ENCODE measurements at regions not wholly inside any gene's neighbourhood (a gene's known extent, or its start where the extent isn't known, plus 50 kb on each side); places are given as distances from the start of the nearest gene placed in this dataset.
"Not testable (repeated sequence)": the region's sequence is repeated elsewhere in the genome, so short reads cannot be mapped to it uniquely, and the experiment has no call there.

GRCh38 chr3:184489268-184489841, 72.2 kb upstream of the EPHB3 start:
- no peak overlapping the region for H3K4me3 ChIP-seq (ENCODE audit: low read depth in 1 of 2, low read length in 2 of 2)
- H3K27me3 ChIP-seq (ENCODE audit: control insufficient read depth in 1 of 2, insufficient read depth in 2 of 2, low read length in 2 of 2): peaks cover 35 to 52% of the 10 kb centered on the region in 2 donors
- no peaks in the 10 kb centered on the region for H3K36me3 ChIP-seq (ENCODE audit: control insufficient read depth in 1 of 2, insufficient read depth in 2 of 2, low read length in 2 of 2)
- no peak overlapping the region for H3K27ac ChIP-seq (ENCODE audit: low read depth, low read length)
- H3K4me1 ChIP-seq (ENCODE audit: control insufficient read depth in 1 of 2, insufficient read depth in 2 of 2, low read length in 2 of 2): peaks cover 4 to 11% of the 10 kb centered on the region in 2 donors
- H3K9ac ChIP-seq (ENCODE audit: low read depth in 1 of 2, low read length in 2 of 2): no peak overlapping the region
- H3K9me3 ChIP-seq (ENCODE audit: control insufficient read depth in 1 of 2, low read length in 2 of 2): no peaks in the 10 kb centered on the region

GRCh38 chr3:184491011-184491576, 70.5 kb upstream of the EPHB3 start:
- Histone ChIP-seq H3K9ac (ENCODE audit: low read depth in 1 of 2, low read length in 2 of 2) (no peak overlapping the region), H3K4me3 (ENCODE audit: low read depth in 1 of 2, low read length in 2 of 2) (no peak overlapping the region), H3K27me3 (ENCODE audit: control insufficient read depth in 1 of 2, insufficient read depth in 2 of 2, low read length in 2 of 2) (peaks cover 35 to 55% of the 10 kb centered on the region in 2 donors), H3K9me3 (ENCODE audit: control insufficient read depth in 1 of 2, low read length in 2 of 2) (no peaks in the 10 kb centered on the region), H3K27ac (ENCODE audit: low read depth, low read length) (no peak overlapping the region), H3K36me3 (ENCODE audit: control insufficient read depth in 1 of 2, insufficient read depth in 2 of 2, low read length in 2 of 2) (no peaks in the 10 kb centered on the region), H3K4me1 (ENCODE audit: control insufficient read depth in 1 of 2, insufficient read depth in 2 of 2, low read length in 2 of 2) (peaks cover 4 to 11% of the 10 kb centered on the region in 2 donors)

GRCh38 chr3:184491867-184492615, 69.5 kb upstream of the EPHB3 start:
- H3K4me1 ChIP-seq (ENCODE audit: control insufficient read depth in 1 of 2, insufficient read depth in 2 of 2, low read length in 2 of 2): peaks cover 4 to 11% of the 10 kb centered on the region in 2 donors
- no peaks in the 10 kb centered on the region for H3K9me3 ChIP-seq (ENCODE audit: control insufficient read depth in 1 of 2, low read length in 2 of 2)
- H3K36me3 ChIP-seq (ENCODE audit: control insufficient read depth in 1 of 2, insufficient read depth in 2 of 2, low read length in 2 of 2): no peaks in the 10 kb centered on the region
- no peak overlapping the region for H3K27ac ChIP-seq (ENCODE audit: low read depth, low read length)
- H3K27me3 ChIP-seq (ENCODE audit: control insufficient read depth in 1 of 2, insufficient read depth in 2 of 2, low read length in 2 of 2): peaks cover 39 to 55% of the 10 kb centered on the region in 2 donors
- no peak overlapping the region for H3K9ac ChIP-seq (ENCODE audit: low read depth in 1 of 2, low read length in 2 of 2)
- H3K4me3 ChIP-seq (ENCODE audit: low read depth in 1 of 2, low read length in 2 of 2): peak overlapping the region in 1 of 2 donors; percentile 55

GRCh38 chr3:184496933-184497332, 64.7 kb upstream of the EPHB3 start:
- Histone ChIP-seq H3K27ac (ENCODE audit: low read depth, low read length) (no peak overlapping the region), H3K9ac (ENCODE audit: low read depth in 1 of 2, low read length in 2 of 2) (no peak overlapping the region), H3K36me3 (ENCODE audit: control insufficient read depth in 1 of 2, insufficient read depth in 2 of 2, low read length in 2 of 2) (no peaks in the 10 kb centered on the region), H3K27me3 (ENCODE audit: control insufficient read depth in 1 of 2, insufficient read depth in 2 of 2, low read length in 2 of 2) (peaks cover 22 to 25% of the 10 kb centered on the region in 2 donors), H3K9me3 (ENCODE audit: control insufficient read depth in 1 of 2, low read length in 2 of 2) (no peaks in the 10 kb centered on the region), H3K4me3 (ENCODE audit: low read depth in 1 of 2, low read length in 2 of 2) (no peak overlapping the region), H3K4me1 (ENCODE audit: control insufficient read depth in 1 of 2, insufficient read depth in 2 of 2, low read length in 2 of 2) (no peaks in the 10 kb centered on the region)

GRCh38 chr3:184497804-184498203, 63.8 kb upstream of the EPHB3 start:
- Histone ChIP-seq H3K27ac (ENCODE audit: low read depth, low read length) (no peak overlapping the region), H3K27me3 (ENCODE audit: control insufficient read depth in 1 of 2, insufficient read depth in 2 of 2, low read length in 2 of 2) (peaks cover 16 to 18% of the 10 kb centered on the region in 2 donors)

GRCh38 chr3:184498986-184499606, 62.5 kb upstream of the EPHB3 start:
- Histone ChIP-seq H3K4me1 (ENCODE audit: control insufficient read depth in 1 of 2, insufficient read depth in 2 of 2, low read length in 2 of 2) (no peaks in the 10 kb centered on the region), H3K9ac (ENCODE audit: low read depth in 1 of 2, low read length in 2 of 2) (no peak overlapping the region), H3K36me3 (ENCODE audit: control insufficient read depth in 1 of 2, insufficient read depth in 2 of 2, low read length in 2 of 2) (no peaks in the 10 kb centered on the region), H3K27ac (ENCODE audit: low read depth, low read length) (no peak overlapping the region), H3K4me3 (ENCODE audit: low read depth in 1 of 2, low read length in 2 of 2) (no peak overlapping the region), H3K9me3 (ENCODE audit: control insufficient read depth in 1 of 2, low read length in 2 of 2) (peaks cover 0 to 4% of the 10 kb centered on the region in 2 donors), H3K27me3 (ENCODE audit: control insufficient read depth in 1 of 2, insufficient read depth in 2 of 2, low read length in 2 of 2) (peaks cover 6 to 7% of the 10 kb centered on the region in 2 donors)

More at GRCh38 chr3:184497804-184498203, 63.8 kb upstream of the EPHB3 start:
- H3K4me1 ChIP-seq (ENCODE audit: control insufficient read depth in 1 of 2, insufficient read depth in 2 of 2, low read length in 2 of 2): no peaks in the 10 kb centered on the region
- H3K36me3 ChIP-seq (ENCODE audit: control insufficient read depth in 1 of 2, insufficient read depth in 2 of 2, low read length in 2 of 2): no peaks in the 10 kb centered on the region
- H3K9me3 ChIP-seq (ENCODE audit: control insufficient read depth in 1 of 2, low read length in 2 of 2): peaks cover 0 to 4% of the 10 kb centered on the region in 2 donors
- no peak overlapping the region for H3K4me3 ChIP-seq (ENCODE audit: low read depth in 1 of 2, low read length in 2 of 2)
- H3K9ac ChIP-seq (ENCODE audit: low read depth in 1 of 2, low read length in 2 of 2): no peak overlapping the region

- H3K9me3 ChIP-seq (ENCODE audit: control insufficient read depth in 1 of 2, low read length in 2 of 2): peaks cover 0 to 4% of the 10 kb centered on the region in 2 donors
- peaks cover 0 to 9% of the 10 kb centered on the region in 2 donors for H3K27me3 ChIP-seq (ENCODE audit: control insufficient read depth in 1 of 2, insufficient read depth in 2 of 2, low read length in 2 of 2)
- H3K36me3 ChIP-seq (ENCODE audit: control insufficient read depth in 1 of 2, insufficient read depth in 2 of 2, low read length in 2 of 2): no peaks in the 10 kb centered on the region
- H3K9ac ChIP-seq (ENCODE audit: low read depth in 1 of 2, low read length in 2 of 2): no peak overlapping the region
- no peaks in the 10 kb centered on the region for H3K4me1 ChIP-seq (ENCODE audit: control insufficient read depth in 1 of 2, insufficient read depth in 2 of 2, low read length in 2 of 2)
- H3K4me3 ChIP-seq (ENCODE audit: low read depth in 1 of 2, low read length in 2 of 2): no peak overlapping the region
- H3K27ac ChIP-seq (ENCODE audit: low read depth, low read length): no peak overlapping the region
These were observed 61.2 kb upstream of the EPHB3 start for GRCh38 chr3:184500344-184500923.

- peaks cover 0 to 4% of the 10 kb centered on the region in 2 donors for H3K9me3 ChIP-seq (ENCODE audit: control insufficient read depth in 1 of 2, low read length in 2 of 2)
- no peak overlapping the region for H3K4me3 ChIP-seq (ENCODE audit: low read depth in 1 of 2, low read length in 2 of 2)
- no peaks in the 10 kb centered on the region for H3K36me3 ChIP-seq (ENCODE audit: control insufficient read depth in 1 of 2, insufficient read depth in 2 of 2, low read length in 2 of 2)
- no peak overlapping the region for H3K27ac ChIP-seq (ENCODE audit: low read depth, low read length)
- no peaks in the 10 kb centered on the region for H3K4me1 ChIP-seq (ENCODE audit: control insufficient read depth in 1 of 2, insufficient read depth in 2 of 2, low read length in 2 of 2)
- H3K27me3 ChIP-seq (ENCODE audit: control insufficient read depth in 1 of 2, insufficient read depth in 2 of 2, low read length in 2 of 2): peaks cover 5 to 11% of the 10 kb centered on the region in 2 donors
- H3K9ac ChIP-seq (ENCODE audit: low read depth in 1 of 2, low read length in 2 of 2): no peak overlapping the region
These were observed 59.4 kb upstream of the EPHB3 start for GRCh38 chr3:184502123-184502667.

GRCh38 chr3:184502841-184503240, 58.7 kb upstream of the EPHB3 start:
- H3K9me3 ChIP-seq (ENCODE audit: control insufficient read depth in 1 of 2, low read length in 2 of 2); H3K9ac ChIP-seq (ENCODE audit: low read depth in 1 of 2, low read length in 2 of 2); H3K4me3 ChIP-seq (ENCODE audit: low read depth in 1 of 2, low read length in 2 of 2); H3K27ac ChIP-seq (ENCODE audit: low read depth, low read length); H3K4me1 ChIP-seq (ENCODE audit: control insufficient read depth in 1 of 2, insufficient read depth in 2 of 2, low read length in 2 of 2); H3K36me3 ChIP-seq (ENCODE audit: control insufficient read depth in 1 of 2, insufficient read depth in 2 of 2, low read length in 2 of 2): not testable (repeated sequence)
- H3K27me3 ChIP-seq (ENCODE audit: control insufficient read depth in 1 of 2, insufficient read depth in 2 of 2, low read length in 2 of 2): peaks cover 5 to 11% of the 10 kb centered on the region in 2 donors

Data from duodenal mucosa (tissue), 2 donors.